ENCODE measurements at regions not wholly inside any gene's neighbourhood (a gene's known extent, or its start where the extent isn't known, plus 50 kb on each side); places are given as distances from the start of the nearest gene placed in this dataset.
"Not testable (repeated sequence)": the region's sequence is repeated elsewhere in the genome, so short reads cannot be mapped to it uniquely, and the experiment has no call there.

- Mint-ChIP-seq H3K4me3 (no peak overlapping the region), H3K27ac (no peak overlapping the region), H3K27me3 (no peaks in the 10 kb centered on the region), H3K9me3 (peaks cover 15% of the 10 kb centered on the region), H3K36me3 (ENCODE audit: low read depth) (no peaks in the 10 kb centered on the region), H3K4me1 (no peaks in the 10 kb centered on the region)
- POLR2A ChIA-PET: no interaction called here
- no peak for TF ChIP-seq CTCF (IDR thresholded peaks at IDR 0.05)
- no peak for ATAC-seq (ENCODE audit: low read depth)
- CTCF ChIA-PET: no interaction called here
- intact Hi-C loops (cut with micrococcal nuclease): no loop called here
- DNase-seq: no peak
Observed at GRCh38 chr16:59455497-59455896, 721.4 kb upstream of the GOT2 start.

GRCh38 chr16:59450513-59450912 lies 716.4 kb upstream of the GOT2 start:
- H3K4me1 Mint-ChIP-seq; CTCF ChIA-PET; ATAC-seq (ENCODE audit: low read depth); H3K4me3 Mint-ChIP-seq; DNase-seq; H3K27me3 Mint-ChIP-seq; intact Hi-C loops (cut with micrococcal nuclease); H3K36me3 Mint-ChIP-seq (ENCODE audit: low read depth); H3K27ac Mint-ChIP-seq; POLR2A ChIA-PET: not testable (repeated sequence)
- H3K9me3 Mint-ChIP-seq: peaks cover 12% of the 10 kb centered on the region

- H3K9me3 Mint-ChIP-seq: peaks cover 19% of the 10 kb centered on the region
- no peak for TF ChIP-seq CTCF (IDR thresholded peaks at IDR 0.05)
- intact Hi-C loops (cut with micrococcal nuclease): no loop called here
- no peak for ATAC-seq (ENCODE audit: low read depth)
- no peaks in the 10 kb centered on the region for H3K36me3 Mint-ChIP-seq (ENCODE audit: low read depth)
- no peaks in the 10 kb centered on the region for H3K4me1 Mint-ChIP-seq
- H3K4me3 Mint-ChIP-seq: no peak overlapping the region
- no peak for DNase-seq
- POLR2A ChIA-PET: no interaction called here
- no peak overlapping the region for H3K27ac Mint-ChIP-seq
- CTCF ChIA-PET: no interaction called here
- no peaks in the 10 kb centered on the region for H3K27me3 Mint-ChIP-seq
Observed at GRCh38 chr16:59440502-59440901, 706.4 kb upstream of the GOT2 start.

- H3K4me3 Mint-ChIP-seq: no peak overlapping the region
- peaks cover 6% of the 10 kb centered on the region for H3K9me3 Mint-ChIP-seq
- ChIA-PET POLR2A (no interaction called here), CTCF (no interaction called here)
- H3K4me1 Mint-ChIP-seq: no peaks in the 10 kb centered on the region
- DNase-seq (no peak), ATAC-seq (ENCODE audit: low read depth) (no peak)
- no peaks in the 10 kb centered on the region for H3K27me3 Mint-ChIP-seq
- H3K27ac Mint-ChIP-seq: no peak overlapping the region
- H3K36me3 Mint-ChIP-seq (ENCODE audit: low read depth): no peaks in the 10 kb centered on the region
- TF ChIP-seq CTCF (IDR thresholded peaks at IDR 0.05): no peak
- intact Hi-C loops (cut with micrococcal nuclease): no loop called here
Observed at GRCh38 chr16:59432896-59433295, 698.8 kb upstream of the GOT2 start.

GRCh38 chr16:59432276-59432675 lies 698.2 kb upstream of the GOT2 start:
- ATAC-seq (ENCODE audit: low read depth): no peak
- no peak for TF ChIP-seq CTCF (IDR thresholded peaks at IDR 0.05)
- Mint-ChIP-seq H3K9me3 (peaks cover 4% of the 10 kb centered on the region), H3K4me3 (no peak overlapping the region), H3K27me3 (no peaks in the 10 kb centered on the region), H3K36me3 (ENCODE audit: low read depth) (no peaks in the 10 kb centered on the region), H3K4me1 (no peaks in the 10 kb centered on the region), H3K27ac (no peak overlapping the region)
- CTCF ChIA-PET: no interaction called here
- no peak for DNase-seq
- POLR2A ChIA-PET: no interaction called here
- intact Hi-C loops (cut with micrococcal nuclease): no loop called here

- no peak overlapping the region for H3K4me3 Mint-ChIP-seq
- POLR2A ChIA-PET: no interaction called here
Observed at GRCh38 chr16:59424714-59425273, 690.7 kb upstream of the GOT2 start.

More at GRCh38 chr16:59424714-59425273, 690.7 kb upstream of the GOT2 start:
- peaks cover 8% of the 10 kb centered on the region for H3K9me3 Mint-ChIP-seq
- CTCF ChIA-PET: no interaction called here
- no peaks in the 10 kb centered on the region for H3K36me3 Mint-ChIP-seq (ENCODE audit: low read depth)
- no peaks in the 10 kb centered on the region for H3K4me1 Mint-ChIP-seq
- TF ChIP-seq CTCF (IDR thresholded peaks at IDR 0.05): no peak
- intact Hi-C loops (cut with micrococcal nuclease): no loop called here
- DNase-seq (no peak), ATAC-seq (ENCODE audit: low read depth) (no peak)
- no peaks in the 10 kb centered on the region for H3K27me3 Mint-ChIP-seq
- H3K27ac Mint-ChIP-seq: no peak overlapping the region
